SW 1271 (cell line): ENCODE measurements at regions not wholly inside any gene's neighbourhood (a gene's known extent, or its start where the extent isn't known, plus 50 kb on each side); places are given as distances from the start of the nearest gene placed in this dataset.
"Not testable (repeated sequence)": the region's sequence is repeated elsewhere in the genome, so short reads cannot be mapped to it uniquely, and the experiment has no call there.

Experiments used
- DNase-seq, 2 experiments: peaks; one replicate each; lab custom pipeline; 2025; lab: John Stamatoyannopoulos, UW

DNA sequence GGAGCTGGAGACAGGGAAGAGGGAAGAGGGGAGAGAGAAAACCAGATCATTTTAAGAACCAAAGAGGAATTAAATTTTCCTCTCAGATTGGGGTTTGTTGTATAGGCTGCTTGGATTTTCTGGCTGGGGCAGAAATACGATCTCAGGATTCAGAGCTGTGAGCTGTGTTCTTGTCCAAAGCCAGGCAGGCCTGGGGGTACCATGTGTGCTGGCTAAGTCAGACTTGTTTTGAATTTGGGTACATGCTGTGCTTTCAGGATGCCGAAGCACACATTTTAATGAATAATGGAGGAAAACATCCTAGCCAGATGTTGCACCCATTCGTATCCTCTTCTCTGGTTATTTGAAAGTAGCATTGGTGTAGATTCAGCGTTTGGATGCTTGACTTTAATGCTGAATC, 170.3 kb upstream of the PODXL start:
- DNase-seq: no peak

DNA sequence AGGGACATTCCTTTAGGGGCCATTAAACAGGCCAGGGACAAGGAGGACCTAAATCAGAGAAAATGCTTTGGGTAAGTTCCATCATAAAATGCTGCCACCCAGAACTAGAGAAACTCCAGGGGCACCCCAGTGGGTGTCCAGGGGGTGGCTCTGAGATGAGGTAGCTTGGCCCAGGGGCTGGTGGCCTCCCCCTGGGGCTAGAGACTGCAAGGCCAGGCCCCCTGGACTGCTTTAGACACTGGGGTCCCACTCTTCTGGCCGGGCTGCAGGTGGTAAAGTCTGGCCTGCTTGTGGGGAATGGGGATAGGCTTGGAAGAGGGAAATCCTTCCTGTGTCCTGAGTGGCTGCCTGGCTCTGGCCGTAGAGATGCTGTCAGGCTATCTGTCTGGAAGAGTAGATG, 169.6 kb upstream of the PODXL start:
- DNase-seq: no peak

DNA sequence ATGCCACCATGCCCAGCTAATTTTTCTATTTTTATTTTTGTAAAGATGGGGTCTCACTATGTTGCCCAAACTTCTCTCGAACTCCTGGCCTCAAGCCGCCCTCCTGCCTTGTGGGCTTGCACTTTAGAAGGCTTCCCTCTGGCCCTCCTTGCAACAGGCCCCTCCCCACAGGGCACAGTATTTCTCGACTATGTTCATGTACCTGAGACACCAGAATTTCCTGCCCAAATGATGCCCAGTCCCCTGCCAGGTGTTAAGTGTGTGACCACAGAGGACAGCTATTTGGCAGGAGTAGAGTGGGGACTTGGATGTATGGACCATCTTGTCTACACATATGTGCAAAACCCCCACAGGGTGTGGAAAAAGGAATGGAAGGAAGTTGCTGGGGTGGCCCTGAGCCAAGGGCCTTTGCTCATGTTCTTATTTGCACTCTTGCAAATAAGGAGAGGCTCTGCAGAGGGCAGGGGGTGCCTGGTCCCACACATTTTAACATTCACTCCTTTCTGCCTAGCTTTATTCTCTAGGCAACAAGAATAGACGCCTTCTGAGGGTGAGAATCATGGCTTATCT, 168.4 kb upstream of the PODXL start:
- no peak for DNase-seq

DNA sequence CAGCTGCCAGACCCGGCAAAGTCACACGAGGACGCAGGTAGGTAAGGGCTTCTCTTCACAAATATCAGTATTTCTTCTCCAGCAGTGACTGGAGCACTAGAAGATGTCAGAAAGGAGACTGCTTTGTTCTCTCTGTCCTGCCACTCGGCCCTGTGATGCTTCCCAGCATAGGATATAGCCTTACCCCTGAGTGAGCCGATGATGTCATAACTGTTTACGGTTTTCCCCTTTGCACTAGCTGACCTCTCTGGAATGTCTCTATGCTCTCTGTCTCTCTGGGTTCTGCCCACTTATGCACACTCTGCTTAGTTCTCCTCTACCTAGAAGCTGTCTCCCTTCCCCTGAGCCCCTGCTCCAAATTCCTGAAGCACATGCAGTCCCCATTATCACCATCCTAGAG, 167.5 kb upstream of the PODXL start:
- DNase-seq: no peak

DNA sequence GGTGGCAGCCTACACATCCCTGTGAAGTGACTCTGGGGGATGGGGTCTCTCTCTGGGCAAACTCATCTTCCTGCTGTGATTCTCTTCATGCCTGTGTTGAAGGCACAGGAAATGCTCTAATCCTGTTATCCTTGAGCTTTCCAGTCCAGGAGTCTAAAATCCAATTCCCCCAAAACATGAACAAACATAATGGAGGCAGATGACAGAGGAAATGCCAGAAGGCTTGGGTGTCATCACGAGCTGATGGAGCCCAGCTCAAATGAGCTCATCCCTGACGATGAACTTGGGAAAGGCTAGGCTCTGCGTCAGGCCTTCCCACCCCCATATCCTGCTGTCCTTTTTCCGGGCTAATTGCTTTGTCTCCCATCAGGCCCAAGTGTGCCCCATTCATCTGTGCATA, 165.9 kb upstream of the PODXL start:
- no peak for DNase-seq

DNA sequence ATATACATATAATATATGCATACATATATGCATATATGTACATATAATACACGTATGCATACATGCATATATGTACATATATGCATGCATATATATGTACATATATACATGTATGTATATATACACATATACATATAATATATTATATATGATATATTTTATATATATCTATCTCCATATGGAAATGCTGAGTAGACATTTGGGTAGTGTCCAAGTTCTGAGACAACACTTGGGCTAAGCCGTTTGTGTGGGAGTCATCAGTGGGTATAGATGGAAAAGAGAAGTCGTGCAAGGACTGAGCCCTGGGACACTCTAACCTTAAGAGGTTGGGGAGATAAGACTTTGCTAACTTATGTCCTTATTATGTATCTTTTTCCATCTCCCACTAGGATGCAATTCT, 165.2 kb upstream of the PODXL start:
- no peak for DNase-seq

DNA sequence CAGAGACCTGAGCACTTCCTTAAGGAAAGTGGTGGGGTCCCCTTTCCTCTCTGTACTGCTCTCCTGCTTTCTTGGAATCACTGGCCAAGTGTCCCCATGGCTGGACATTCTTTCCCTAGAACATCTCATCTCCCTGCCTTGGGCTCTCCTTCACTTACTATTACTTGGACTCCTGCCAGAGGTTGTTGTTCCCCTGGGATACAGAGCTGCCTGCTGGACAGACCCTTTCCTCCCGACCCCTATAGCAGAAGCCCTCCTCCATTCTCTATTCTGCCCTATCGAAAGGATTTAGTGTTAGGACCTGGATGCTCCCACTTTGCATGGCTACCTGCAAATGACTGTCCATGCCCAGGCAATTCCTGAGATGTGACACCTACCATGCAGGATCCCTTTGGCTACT, 164.3 kb upstream of the PODXL start:
- DNase-seq: no peak

DNA sequence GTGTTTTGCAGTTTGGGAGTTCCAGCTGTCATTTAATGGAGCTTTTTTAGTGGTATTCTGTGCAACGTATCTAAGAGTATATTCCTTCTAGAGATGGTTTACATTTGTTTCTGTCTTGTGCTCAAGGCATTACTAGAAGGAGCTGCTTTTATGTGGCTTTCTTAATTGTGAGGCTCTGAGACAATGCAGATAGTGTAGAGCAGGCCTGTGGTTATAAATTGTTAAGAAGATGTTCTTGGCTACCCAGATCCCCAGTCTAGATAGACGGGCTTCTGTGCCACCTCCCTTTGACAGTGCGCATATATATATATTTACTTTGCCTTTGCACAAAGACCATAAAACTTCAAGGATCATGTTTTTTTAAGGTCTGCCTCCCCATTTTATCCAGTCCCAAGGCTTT, 160.8 kb upstream of the PODXL start:
- no peak for DNase-seq

DNA sequence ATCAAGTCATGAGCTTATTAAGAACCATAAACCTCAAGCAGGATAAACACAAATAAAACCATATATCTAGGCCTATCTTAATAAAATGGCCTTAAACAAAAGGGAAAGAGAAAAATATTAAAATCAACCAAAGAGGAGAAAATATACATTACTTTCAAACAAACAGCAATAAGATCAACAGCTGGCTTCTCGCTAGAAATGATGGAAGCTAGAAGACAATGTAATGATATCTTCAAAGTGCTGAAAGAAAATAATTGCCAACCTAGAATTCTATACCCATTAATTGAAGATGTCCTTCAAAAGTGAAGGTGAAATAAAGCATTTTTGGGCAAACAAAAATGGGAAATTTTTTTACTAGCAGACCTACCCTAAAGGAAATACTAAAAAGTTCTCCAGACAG, 142.9 kb upstream of the PODXL start:
- DNase-seq: no peak

DNA sequence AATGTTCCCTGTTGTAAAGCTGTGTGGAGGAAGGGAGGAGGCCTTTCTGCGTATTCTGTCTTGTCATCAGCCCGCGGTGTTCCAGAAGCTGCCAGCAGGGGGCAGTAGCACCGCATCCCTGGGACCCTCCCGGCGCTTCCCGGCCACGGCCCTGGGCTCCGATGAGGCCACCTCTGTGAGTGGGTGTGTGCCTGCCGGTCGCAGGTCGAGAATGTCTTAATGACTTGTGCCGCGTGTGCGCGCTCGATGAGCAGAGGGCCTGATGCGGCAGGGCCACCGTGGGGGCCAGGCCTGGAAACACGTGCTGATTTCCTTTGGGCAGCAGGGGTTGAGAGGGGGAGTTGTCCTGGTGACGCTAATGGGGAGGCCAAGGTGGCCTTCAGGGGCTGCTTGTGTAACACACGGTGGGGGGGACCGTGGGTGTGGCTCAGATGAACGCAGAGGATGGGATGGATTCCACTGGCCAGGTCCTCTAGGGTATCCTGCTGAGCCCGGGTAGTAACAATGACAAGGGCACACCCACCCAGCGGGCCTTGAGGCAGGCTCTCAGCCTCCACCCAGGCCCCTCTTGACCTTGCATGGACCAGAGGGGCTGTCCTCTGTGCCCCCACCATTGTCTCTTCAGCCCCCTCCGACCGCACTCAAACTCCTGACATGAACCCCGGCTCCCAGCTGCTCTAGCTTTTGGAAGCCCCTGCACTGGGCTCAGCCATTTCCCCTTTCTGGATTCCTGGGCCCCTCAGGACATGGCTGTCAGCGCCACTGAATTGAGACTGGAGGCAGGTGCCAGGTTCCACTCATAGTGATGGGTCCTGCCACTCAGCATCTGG, 135.9 kb upstream of the PODXL start:
- peak in 1 of 2 experiments; percentile 6 for DNase-seq

DNA sequence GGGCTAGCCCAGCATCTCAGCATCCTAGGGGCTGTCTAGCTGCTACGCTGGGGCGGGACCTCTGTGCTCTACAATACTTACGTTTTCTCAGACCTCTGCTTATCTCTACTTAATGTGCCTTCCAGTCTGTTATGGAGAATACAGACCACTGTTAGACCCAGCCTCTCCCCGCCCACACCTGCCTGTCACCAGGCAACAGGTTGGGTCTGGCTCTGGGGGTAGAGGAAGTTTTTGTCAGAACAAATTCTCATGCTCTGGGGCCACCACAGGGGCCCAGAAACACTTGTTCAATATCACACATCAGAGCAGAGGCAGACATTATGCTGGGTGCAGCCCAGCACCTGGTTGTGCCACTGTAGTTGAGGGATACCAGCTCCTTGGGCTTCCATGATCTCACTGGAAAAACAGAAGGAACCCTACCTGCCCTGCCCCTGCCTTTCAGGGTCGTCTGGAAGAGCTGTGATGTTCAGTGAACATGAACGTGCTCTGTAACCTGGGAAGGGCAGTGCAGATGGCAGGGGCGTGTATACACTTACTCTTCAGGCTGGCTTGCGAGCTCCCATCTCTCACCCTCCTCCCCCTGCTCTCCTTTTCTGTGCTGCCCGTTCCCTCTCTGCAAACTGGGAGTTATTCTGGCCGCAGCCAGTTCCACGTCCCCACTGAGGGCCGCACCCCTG, 135.2 kb upstream of the PODXL start:
- DNase-seq: no peak

DNA sequence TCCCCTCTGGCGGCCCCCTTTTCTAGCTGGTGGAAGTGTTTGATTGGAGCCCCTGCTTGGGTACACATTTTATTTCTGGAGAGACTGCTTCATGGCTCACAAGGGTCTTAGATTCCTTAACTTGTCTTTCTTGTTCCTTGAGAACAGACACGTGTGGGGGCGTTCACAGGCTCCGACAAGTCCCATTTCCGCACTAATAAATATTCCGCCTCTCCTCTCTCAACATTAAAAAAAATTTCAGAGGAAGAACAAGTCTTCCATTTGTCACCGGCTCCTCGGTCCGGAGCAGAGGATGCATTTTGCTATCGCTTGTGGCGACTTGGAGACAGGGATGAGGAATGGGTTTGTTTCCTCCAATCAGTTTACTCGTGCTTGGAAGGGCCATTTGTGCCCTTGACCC, 134.0 kb upstream of the PODXL start:
- no peak for DNase-seq

DNA sequence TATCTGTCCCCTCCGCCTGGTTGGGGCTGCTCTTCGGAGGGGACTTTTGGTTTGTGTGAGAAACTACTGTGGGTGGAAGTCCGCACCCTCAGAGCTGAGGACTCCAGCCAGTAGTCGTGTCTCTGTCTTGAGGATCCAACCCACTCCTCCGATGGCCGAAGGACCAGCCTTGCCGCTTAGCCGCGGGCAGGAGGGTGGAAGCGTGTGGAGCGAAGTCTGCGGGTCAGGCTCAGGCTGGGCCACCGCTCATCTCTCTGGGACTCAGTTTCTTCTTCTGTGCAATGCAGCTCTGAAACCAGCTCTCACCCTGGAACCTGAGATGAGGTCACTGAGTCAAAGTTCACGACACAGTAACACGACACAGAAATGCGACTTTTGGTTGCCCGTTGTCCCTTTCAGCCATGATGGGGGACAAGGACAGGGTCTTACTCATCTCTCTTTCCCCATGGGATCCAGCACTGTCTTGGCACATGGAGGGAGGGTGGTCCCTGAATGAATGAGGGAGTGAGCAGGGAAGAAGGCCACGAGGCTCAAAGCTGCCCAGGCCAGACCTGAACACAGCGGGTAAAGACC, 133.3 kb upstream of the PODXL start:
- no peak for DNase-seq

DNA sequence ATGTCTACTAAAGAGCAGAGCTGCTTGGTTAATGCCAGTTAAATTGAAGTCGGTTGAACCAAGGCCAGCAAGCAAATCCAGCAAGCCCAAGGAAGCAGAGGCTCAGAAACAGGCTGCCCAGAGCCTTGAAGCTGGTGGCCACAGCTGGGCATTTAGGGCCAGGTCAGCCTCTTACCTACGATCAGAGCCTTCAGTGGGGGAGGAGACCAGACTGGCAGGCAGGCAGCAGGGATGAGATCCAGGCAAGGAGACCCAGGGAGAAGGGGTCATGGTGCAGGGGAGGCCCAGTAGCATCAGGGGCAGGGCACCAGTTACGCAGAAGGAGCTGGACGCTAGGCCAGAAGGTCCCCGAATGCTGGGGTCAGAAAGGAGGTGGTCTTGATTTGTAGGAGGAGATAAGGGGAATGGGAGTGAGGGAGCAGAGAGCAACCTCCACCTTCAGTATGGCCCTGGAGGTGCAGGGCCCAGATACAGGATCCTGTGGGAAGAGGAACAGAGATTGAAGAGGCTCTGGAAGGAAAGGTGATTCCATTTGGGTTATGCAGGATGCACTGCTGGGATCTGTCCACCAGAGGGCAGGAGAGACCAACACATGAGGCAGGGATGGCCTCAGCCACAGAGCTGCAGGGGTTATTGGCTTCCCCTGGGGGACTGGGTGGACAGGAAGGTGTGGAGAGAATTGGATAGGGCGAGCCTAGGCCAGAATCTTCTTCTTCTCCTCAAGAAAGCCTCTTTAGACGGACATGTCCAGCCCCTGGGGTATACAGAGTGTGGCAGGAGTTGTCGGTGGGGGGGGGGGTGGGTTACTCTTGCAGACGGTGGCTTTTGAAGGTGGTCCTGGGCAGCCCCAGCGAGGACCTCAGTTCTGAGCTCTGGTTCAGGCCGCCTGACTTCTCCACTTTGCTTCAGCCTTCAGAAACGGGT, 132.6 kb upstream of the PODXL start:
- DNase-seq: peak in 1 of 2 experiments; percentile 37

DNA sequence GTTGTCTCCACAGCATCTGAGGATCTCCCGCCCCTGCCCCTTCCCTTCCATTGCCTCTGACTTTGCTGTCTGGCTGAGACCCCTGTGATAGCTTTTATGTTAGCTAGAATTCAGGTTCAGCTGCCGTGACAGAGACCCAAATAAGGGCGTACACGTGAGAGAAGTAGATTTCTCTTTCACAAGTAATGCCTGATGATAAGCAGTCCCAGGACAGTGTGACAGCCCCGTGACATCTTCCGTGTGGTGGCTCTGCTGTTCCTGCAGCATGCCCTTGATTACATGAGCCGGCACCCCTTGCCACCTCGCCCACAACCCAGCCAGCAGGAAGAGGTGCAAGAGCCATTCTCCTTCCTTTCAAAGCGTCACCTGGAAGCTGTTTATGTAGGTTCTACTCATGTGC, 130.9 kb upstream of the PODXL start:
- DNase-seq: no peak

DNA sequence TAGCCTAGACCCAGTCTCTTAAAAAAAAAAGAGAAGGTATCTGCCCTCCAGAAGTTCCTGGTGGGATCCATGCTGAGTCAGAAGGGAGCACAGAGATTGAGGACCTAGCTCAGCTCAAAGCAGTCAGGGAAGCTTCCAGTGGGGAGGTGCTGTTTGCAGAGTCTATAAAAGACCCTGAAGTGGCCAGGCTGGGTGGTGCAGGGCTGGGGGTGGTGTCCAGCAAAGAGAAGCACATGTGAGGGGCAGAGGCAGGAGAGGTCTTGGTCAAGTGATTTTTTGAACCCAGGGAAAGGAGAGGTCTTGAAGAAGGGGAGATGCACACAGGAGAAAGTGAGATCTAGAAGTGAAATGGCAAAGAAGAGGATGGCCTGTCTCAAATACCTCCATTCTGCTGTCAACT, 130.4 kb upstream of the PODXL start:
- no peak for DNase-seq

DNA sequence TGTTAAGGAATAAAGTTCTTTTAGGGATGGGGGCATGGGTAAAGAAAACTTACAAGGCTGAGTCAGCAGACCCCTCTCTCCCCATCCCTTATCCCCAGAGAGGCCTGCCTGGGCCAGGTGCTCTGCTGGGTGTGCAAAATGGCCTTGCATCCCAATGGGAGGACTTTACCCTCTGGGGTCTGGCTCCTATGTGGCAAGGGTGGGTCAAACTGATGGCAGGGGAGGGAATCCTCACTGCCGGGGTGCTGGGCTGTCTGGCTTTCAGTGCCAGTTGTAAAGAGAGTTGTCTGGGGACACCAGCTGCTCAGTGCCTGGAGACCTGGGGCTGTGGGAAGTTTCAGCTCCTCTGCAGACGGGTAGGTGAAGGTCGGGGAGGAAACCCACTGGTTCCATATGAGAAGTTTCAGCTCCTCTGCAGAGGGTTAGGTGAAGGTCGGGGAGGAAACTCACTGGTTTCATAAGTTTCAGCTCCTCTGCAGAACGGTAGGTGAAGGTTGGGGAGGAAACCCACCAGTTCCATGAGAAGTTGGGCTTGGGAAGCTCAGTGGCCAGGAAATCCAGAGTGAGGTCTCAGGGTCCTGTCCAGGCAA, 127.2 kb upstream of the PODXL start:
- no peak for DNase-seq

DNA sequence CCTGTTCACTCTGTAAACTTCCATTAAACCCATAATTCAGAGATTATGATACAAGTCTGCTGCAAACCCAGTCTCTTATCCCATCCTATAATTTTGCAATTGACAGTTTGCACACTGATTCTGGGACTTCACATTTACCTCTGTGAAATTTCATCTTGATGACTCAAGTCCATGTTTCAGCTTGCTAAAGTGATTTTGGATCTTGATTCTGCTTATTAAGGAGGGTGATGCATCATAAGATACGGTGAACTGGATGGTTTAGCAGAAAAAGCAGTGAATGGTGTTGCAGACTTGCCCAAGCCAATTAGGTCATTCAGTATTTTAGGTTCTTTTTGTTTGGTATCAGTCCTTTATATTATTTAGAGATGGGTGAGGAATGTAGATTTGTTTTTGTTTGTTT, 125.5 kb upstream of the PODXL start:
- no peak for DNase-seq

DNA sequence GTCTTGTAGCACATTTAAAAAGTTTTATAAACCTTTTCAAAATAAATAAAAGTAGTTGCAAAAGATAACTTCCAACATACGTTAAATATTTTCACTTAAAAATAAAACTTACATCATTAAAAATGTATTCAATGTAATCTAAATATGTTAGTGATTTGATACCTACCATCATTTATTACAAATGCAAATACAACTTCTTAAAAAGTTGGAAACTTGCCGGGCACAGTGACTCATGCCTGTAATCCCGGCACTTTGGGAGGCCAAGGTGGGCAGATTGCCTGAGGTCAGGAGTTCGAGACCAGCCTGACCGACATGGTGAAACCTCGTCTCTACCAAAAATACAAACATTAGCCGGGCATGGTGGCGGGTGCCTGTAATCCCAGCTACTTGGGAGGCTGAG, 122.6 kb upstream of the PODXL start:
- not testable (repeated sequence) for DNase-seq

DNA sequence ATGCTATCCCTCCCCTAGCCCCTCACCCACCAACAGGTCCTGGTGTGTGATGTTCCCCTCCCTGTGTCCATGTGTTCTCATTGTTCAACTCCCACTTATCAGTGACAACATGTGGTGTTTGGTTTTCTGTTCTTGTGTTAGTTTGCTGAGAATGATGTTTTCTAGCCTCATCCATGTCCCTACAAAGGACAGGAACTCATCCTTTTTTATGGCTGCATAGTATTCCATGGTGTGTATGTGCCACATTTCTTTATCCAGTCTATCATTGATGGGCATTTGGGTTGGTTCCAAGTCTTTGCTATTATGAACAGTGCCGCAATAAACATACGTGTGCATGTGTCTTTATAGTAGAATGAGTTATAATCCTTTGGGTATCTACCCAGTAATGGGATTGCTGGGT, 120.4 kb upstream of the PODXL start:
- not testable (repeated sequence) for DNase-seq

DNA sequence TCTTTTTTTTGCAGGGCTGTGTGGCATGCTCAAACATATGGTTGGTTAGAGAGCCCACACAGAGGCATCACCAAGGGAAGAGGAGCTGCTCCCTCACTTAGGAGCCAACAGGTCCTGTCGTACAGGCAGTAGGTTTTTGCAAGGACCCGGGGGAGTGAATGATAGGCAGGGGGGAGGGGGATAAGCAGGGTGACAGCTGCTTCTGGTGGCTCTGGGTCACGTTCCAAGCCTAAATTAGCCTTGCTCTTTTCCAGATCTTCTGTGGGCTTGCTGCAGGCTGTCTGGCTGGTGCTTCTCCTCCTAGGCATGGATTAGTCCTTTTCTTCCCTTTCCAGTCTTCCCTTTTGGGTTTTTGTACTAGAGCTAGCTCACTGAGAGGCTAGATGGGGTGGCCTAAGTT, 117.7 kb upstream of the PODXL start:
- DNase-seq: no peak

DNA sequence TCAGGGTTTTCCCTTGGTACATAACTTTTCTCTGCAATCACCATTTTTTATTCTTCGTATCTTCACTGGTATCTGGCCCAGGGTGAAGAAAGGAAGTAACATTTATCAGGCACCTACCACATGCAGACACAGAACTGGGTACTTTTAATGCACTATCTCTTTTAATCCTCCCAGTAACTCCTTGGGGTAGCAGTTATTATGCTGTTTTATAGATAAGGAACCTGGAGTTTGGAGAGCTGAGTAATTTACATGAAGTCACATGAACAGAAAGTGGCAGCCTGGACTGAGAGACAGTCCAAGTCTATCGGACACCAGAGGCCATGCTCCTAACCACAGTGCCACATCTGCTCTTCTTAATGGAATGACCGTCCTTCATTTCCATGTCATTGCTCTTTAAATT, 117.1 kb upstream of the PODXL start:
- DNase-seq: no peak
